ENCODE measurements at regions not wholly inside any gene's neighbourhood (a gene's known extent, or its start where the extent isn't known, plus 50 kb on each side); places are given as distances from the start of the nearest gene placed in this dataset.

- no peak for DNase-seq (ENCODE audit: low read depth)
- H3K4me3 ChIP-seq (ENCODE audit: low read depth, low read length), result no peak overlapping the region
- TF ChIP-seq POLR2A (IDR thresholded peaks at IDR 0.05; ENCODE audit: extremely low read depth, insufficient read length), result no peak
- no peak for TF ChIP-seq MYC (IDR thresholded peaks at IDR 0.05; ENCODE audit: low read depth, low read length)
- no peak for TF ChIP-seq MAX (IDR thresholded peaks at IDR 0.05; ENCODE audit: low read depth, low read length)
- TF ChIP-seq CTCF (IDR thresholded peaks at IDR 0.05; ENCODE audit: low read depth, low read length), result no peak
Observed at GRCh38 chr5:61273279-61273975, 58.6 kb upstream of the ZSWIM6 start.

- no peak for DNase-seq (ENCODE audit: low read depth)
- TF ChIP-seq MAX (IDR thresholded peaks at IDR 0.05; ENCODE audit: low read depth, low read length), result no peak
- TF ChIP-seq MYC (IDR thresholded peaks at IDR 0.05; ENCODE audit: low read depth, low read length), result no peak
- TF ChIP-seq POLR2A (IDR thresholded peaks at IDR 0.05; ENCODE audit: extremely low read depth, insufficient read length), result no peak
- TF ChIP-seq CTCF (IDR thresholded peaks at IDR 0.05; ENCODE audit: low read depth, low read length), result no peak
- no peak overlapping the region for H3K4me3 ChIP-seq (ENCODE audit: low read depth, low read length)
Observed at GRCh38 chr5:61274511-61274911, 57.5 kb upstream of the ZSWIM6 start.

- peak; percentile 87 for DNase-seq (ENCODE audit: low read depth)
- TF ChIP-seq MAX (IDR thresholded peaks at IDR 0.05; ENCODE audit: low read depth, low read length) (no peak), MYC (IDR thresholded peaks at IDR 0.05; ENCODE audit: low read depth, low read length) (no peak), CTCF (IDR thresholded peaks at IDR 0.05; ENCODE audit: low read depth, low read length) (no peak), POLR2A (IDR thresholded peaks at IDR 0.05; ENCODE audit: extremely low read depth, insufficient read length) (no peak)
- no peak overlapping the region for H3K4me3 ChIP-seq (ENCODE audit: low read depth, low read length)
Observed at GRCh38 chr5:61275841-61276240, 56.2 kb upstream of the ZSWIM6 start.

- TF ChIP-seq POLR2A (IDR thresholded peaks at IDR 0.05; ENCODE audit: extremely low read depth, insufficient read length) (no peak), MYC (IDR thresholded peaks at IDR 0.05; ENCODE audit: low read depth, low read length) (no peak), MAX (IDR thresholded peaks at IDR 0.05; ENCODE audit: low read depth, low read length) (no peak)
- no peak overlapping the region for H3K4me3 ChIP-seq (ENCODE audit: low read depth, low read length)
- DNase-seq (ENCODE audit: low read depth), result no peak
Observed at GRCh38 chr5:61277190-61277589, 54.9 kb upstream of the ZSWIM6 start.

GRCh38 chr5:61277781-61278180, 54.3 kb upstream of the ZSWIM6 start:
- no peak overlapping the region for H3K4me3 ChIP-seq (ENCODE audit: low read depth, low read length)
- TF ChIP-seq POLR2A (IDR thresholded peaks at IDR 0.05; ENCODE audit: extremely low read depth, insufficient read length), result no peak
- no peak for TF ChIP-seq CTCF (IDR thresholded peaks at IDR 0.05; ENCODE audit: low read depth, low read length)
- TF ChIP-seq MAX (IDR thresholded peaks at IDR 0.05; ENCODE audit: low read depth, low read length), result no peak
- TF ChIP-seq MYC (IDR thresholded peaks at IDR 0.05; ENCODE audit: low read depth, low read length), result no peak
- no peak for DNase-seq (ENCODE audit: low read depth)

GRCh38 chr5:61279725-61280124, 52.3 kb upstream of the ZSWIM6 start:
- no peak for DNase-seq (ENCODE audit: low read depth)
- TF ChIP-seq MAX (IDR thresholded peaks at IDR 0.05; ENCODE audit: low read depth, low read length) (no peak), POLR2A (IDR thresholded peaks at IDR 0.05; ENCODE audit: extremely low read depth, insufficient read length) (no peak), MYC (IDR thresholded peaks at IDR 0.05; ENCODE audit: low read depth, low read length) (no peak), CTCF (IDR thresholded peaks at IDR 0.05; ENCODE audit: low read depth, low read length) (no peak)

More at GRCh38 chr5:61279725-61280124, 52.3 kb upstream of the ZSWIM6 start:
- no peak overlapping the region for H3K4me3 ChIP-seq (ENCODE audit: low read depth, low read length)
